Mesothelial cell of epicardium (in vitro differentiated cells): ENCODE measurements at regions not wholly inside any gene's neighbourhood (a gene's known extent, or its start where the extent isn't known, plus 50 kb on each side); places are given as distances from the start of the nearest gene placed in this dataset.

Source experiments
- DNase-seq, 2 experiments: peaks; one replicate each; pipeline ENCODE4 v3.0.0; 2021; ENCODE audit warnings: low spot score in 2 of 2; ENCODE audit not compliant: unreplicated experiment in 2 of 2
- H3K27ac Mint-ChIP-seq: 2 replicates; pipeline ENCODE4 v1.8.0; 2021; ENCODE audit warnings: mixed read lengths
- H3K27me3 Mint-ChIP-seq: 2 replicates; pipeline ENCODE4 v1.8.0; 2021; ENCODE audit warnings: low read depth, mixed read lengths
- H3K36me3 Mint-ChIP-seq: 2 replicates; pipeline ENCODE4 v1.8.0; 2021; ENCODE audit warnings: mixed read lengths
- H3K4me1 Mint-ChIP-seq: 2 replicates; pipeline ENCODE4 v1.8.0; 2021; ENCODE audit warnings: mixed read lengths
- H3K4me3 Mint-ChIP-seq: 2 replicates; pipeline ENCODE4 v1.8.0; 2021; ENCODE audit warnings: mild to moderate bottlenecking, moderate library complexity, mixed read lengths
- H3K9me3 Mint-ChIP-seq: 2 replicates; pipeline ENCODE4 v1.8.0; 2021; ENCODE audit warnings: mixed read lengths
- TF ChIP-seq, protein P1 (sequence below): fragments of 200-600 bp; sonication (generic); IDR thresholded peaks from one replicate; pipeline ENCODE4 v1.5.0; 2021; ENCODE audit warnings: antibody characterized with exemption; ENCODE audit not compliant: unreplicated experiment

DNA sequence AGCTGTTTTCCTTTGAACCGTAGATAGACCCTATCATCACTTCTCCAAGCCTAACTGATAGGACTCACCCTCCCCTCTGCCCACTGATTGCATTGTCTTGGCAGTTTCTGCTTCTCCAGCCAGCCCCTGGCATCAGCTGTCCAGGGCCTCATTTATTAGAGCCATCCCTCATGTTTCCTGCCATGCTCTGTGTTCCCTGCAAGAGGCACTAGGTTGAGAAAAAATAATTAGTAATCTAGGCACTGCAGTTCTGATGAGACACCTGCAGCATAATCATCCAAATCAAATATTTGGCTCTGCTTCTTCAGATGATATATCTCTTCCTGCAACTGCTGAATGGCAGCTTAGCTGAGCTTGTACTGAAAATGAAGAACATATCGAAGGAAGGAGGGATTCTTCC lies 303.0 kb upstream of the TLE4 start:
- Mint-ChIP-seq H3K4me1 (no peaks in the 10 kb centered on the region), H3K36me3 (no peaks in the 10 kb centered on the region)

DNA sequence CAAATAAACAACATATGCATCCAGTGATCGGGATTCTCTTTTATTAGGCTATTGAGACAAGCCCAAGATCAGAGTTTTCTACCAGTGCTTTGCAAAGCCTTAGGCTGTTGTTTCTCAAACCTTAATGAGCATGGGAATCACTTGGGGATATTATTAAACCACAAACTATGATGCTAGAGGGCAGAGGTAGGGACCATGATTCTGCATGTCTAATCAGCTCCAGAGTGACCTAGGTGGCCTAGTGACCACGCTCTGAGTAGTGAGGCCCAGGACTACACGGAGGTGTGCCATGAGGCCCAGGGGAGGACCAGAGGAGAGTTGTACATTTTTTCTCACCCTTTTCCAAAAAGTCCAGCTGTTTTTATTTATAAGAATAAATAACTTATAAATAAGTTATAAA lies 298.5 kb upstream of the TLE4 start:
- Mint-ChIP-seq H3K27ac (no peak overlapping the region), H3K4me1 (no peaks in the 10 kb centered on the region), H3K27me3 (peaks cover 7% of the 10 kb centered on the region), H3K36me3 (no peaks in the 10 kb centered on the region), H3K4me3 (no peak overlapping the region), H3K9me3 (no peaks in the 10 kb centered on the region)
- no peak for DNase-seq
- TF ChIP-seq, protein P1, sequence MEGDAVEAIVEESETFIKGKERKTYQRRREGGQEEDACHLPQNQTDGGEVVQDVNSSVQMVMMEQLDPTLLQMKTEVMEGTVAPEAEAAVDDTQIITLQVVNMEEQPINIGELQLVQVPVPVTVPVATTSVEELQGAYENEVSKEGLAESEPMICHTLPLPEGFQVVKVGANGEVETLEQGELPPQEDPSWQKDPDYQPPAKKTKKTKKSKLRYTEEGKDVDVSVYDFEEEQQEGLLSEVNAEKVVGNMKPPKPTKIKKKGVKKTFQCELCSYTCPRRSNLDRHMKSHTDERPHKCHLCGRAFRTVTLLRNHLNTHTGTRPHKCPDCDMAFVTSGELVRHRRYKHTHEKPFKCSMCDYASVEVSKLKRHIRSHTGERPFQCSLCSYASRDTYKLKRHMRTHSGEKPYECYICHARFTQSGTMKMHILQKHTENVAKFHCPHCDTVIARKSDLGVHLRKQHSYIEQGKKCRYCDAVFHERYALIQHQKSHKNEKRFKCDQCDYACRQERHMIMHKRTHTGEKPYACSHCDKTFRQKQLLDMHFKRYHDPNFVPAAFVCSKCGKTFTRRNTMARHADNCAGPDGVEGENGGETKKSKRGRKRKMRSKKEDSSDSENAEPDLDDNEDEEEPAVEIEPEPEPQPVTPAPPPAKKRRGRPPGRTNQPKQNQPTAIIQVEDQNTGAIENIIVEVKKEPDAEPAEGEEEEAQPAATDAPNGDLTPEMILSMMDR: no peak

More for the DNA sequence above, 303.0 kb upstream of the TLE4 start:
- Mint-ChIP-seq H3K9me3 (no peaks in the 10 kb centered on the region), H3K4me3 (no peak overlapping the region), H3K27ac (no peak overlapping the region), H3K27me3 (peaks cover 27% of the 10 kb centered on the region)
- TF ChIP-seq, protein P1: no peak
- no peak for DNase-seq

DNA sequence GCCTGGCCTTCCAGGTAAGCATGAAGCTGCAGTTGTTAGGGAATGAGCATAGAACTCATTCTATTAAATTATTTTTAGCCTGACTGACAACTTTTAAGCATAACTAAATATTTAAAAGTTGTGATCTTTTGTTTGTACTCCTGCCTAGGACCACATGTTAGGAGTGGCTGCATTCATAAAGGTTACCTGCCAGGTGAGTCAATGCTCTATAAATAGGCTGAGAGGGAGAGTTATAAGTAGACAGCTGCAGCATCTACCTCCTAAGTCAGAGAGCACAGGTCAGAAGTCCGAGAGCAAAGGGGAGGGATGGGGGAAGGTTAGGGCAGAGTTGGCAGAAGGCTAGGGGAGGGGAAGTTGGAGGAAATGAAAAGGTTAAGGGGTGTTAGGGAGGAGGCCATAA lies 292.4 kb upstream of the TLE4 start:
- Mint-ChIP-seq H3K27ac (no peak overlapping the region), H3K4me3 (no peak overlapping the region), H3K27me3 (peaks cover 36% of the 10 kb centered on the region), H3K4me1 (no peaks in the 10 kb centered on the region), H3K36me3 (no peaks in the 10 kb centered on the region), H3K9me3 (no peaks in the 10 kb centered on the region)
- TF ChIP-seq, protein P1: no peak
- DNase-seq: no peak

DNA sequence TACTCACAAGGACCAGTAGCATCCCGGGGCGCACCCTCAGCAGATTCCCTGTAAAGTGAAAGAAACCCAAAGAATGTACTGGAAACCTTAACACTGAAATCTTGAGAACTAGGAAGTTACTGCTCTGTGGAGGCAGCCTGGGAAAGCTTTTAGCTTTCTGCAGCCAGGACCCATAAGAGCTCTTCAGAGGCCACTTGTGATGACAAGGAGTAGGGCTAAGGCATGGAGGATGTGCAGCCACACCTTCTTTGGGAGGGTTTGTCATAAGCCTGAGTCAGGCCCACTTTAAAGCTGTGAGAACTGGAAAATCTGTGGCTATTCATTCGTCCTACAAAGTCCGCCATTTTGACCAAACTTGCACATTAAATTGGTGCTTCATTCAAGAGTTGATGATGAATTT lies 291.1 kb upstream of the TLE4 start:
- no peak overlapping the region for H3K4me3 Mint-ChIP-seq
- no peak for DNase-seq
- H3K9me3 Mint-ChIP-seq: no peaks in the 10 kb centered on the region
- TF ChIP-seq, protein P1: no peak
- H3K27ac Mint-ChIP-seq: no peak overlapping the region
- H3K4me1 Mint-ChIP-seq: no peaks in the 10 kb centered on the region
- H3K36me3 Mint-ChIP-seq: no peaks in the 10 kb centered on the region
- peaks cover 35% of the 10 kb centered on the region for H3K27me3 Mint-ChIP-seq

DNA sequence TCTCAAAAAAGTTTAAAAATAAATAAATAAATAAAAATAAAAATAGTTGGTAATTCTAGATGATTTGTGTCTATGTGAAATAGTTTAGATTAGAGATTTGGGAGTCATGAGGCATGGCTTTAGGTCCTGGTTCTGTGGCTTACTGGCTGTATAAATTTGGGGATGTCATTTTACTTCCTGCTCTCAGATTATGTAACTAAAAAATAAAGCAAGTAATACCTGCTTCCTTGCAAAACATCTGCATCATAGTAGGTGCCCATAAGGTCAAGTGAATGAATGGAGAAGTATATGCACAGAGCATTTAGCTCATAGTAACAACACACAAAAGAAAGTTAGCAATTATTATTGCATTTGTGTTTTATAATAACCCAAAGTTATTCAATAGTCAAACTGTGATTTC lies 287.7 kb upstream of the TLE4 start:
- no peak for DNase-seq
- Mint-ChIP-seq H3K4me3 (no peak overlapping the region), H3K9me3 (no peaks in the 10 kb centered on the region), H3K27me3 (peaks cover 44% of the 10 kb centered on the region), H3K27ac (no peak overlapping the region), H3K4me1 (peaks cover 12% of the 10 kb centered on the region), H3K36me3 (no peaks in the 10 kb centered on the region)
- TF ChIP-seq, protein P1: no peak
